GM21529 (cell line): ENCODE measurements at regions not wholly inside any gene's neighbourhood (a gene's known extent, or its start where the extent isn't known, plus 50 kb on each side); places are given as distances from the start of the nearest gene placed in this dataset.
"Not testable (repeated sequence)": the region's sequence is repeated elsewhere in the genome, so short reads cannot be mapped to it uniquely, and the experiment has no call there.

ENCODE experiments used
- ATAC-seq: cut with Tn5 transposase; IDR thresholded peaks from one replicate; pipeline ENCODE4 v1.9.1; 2021; ENCODE audit not compliant: unreplicated experiment

GRCh38 chr2:878245-878930, 72.3 kb upstream of the SNTG2 start:
- ATAC-seq, result no peak

- no peak for ATAC-seq
Measured at GRCh38 chr2:877747-878146, 72.9 kb upstream of the SNTG2 start.

- ATAC-seq, result no peak
Measured at GRCh38 chr2:875687-876615, 74.7 kb upstream of the SNTG2 start.

GRCh38 chr2:873651-874580, 76.7 kb upstream of the SNTG2 start:
- no peak for ATAC-seq

GRCh38 chr2:873027-873426, 77.6 kb upstream of the SNTG2 start:
- no peak for ATAC-seq

- no peak for ATAC-seq
Measured at GRCh38 chr2:871926-872680, 78.5 kb upstream of the SNTG2 start.

GRCh38 chr2:871175-871727, 79.4 kb upstream of the SNTG2 start:
- no peak for ATAC-seq

- ATAC-seq, result no peak
Measured at GRCh38 chr2:870426-870825, 80.2 kb upstream of the SNTG2 start.

GRCh38 chr2:869894-870293, 80.8 kb upstream of the SNTG2 start:
- ATAC-seq, result no peak

GRCh38 chr2:869357-869871, 81.2 kb upstream of the SNTG2 start:
- no peak for ATAC-seq

- not testable (repeated sequence) for ATAC-seq
Measured at GRCh38 chr2:868857-869256, 81.8 kb upstream of the SNTG2 start.

GRCh38 chr2:867296-867695, 83.4 kb upstream of the SNTG2 start:
- ATAC-seq, result no peak

- no peak for ATAC-seq
Measured at GRCh38 chr2:866887-867286, 83.8 kb upstream of the SNTG2 start.

GRCh38 chr2:866009-866680, 84.5 kb upstream of the SNTG2 start:
- no peak for ATAC-seq

GRCh38 chr2:864501-865106, 86.0 kb upstream of the SNTG2 start:
- no peak for ATAC-seq

- no peak for ATAC-seq
Measured at GRCh38 chr2:863732-864450, 86.8 kb upstream of the SNTG2 start.

GRCh38 chr2:862731-863466, 87.8 kb upstream of the SNTG2 start:
- no peak for ATAC-seq

GRCh38 chr2:862355-862687, 88.3 kb upstream of the SNTG2 start:
- ATAC-seq, result no peak
